K562 (cell line): ENCODE measurements at regions not wholly inside any gene's neighbourhood (a gene's known extent, or its start where the extent isn't known, plus 50 kb on each side); places are given as distances from the start of the nearest gene placed in this dataset.

Source experiments
- ATAC-seq: fragments of 200-7000 bp; cut with Tn5 transposase; 3 replicates; pipeline ENCODE4 v1.9.1; 2020; ENCODE audit warnings: moderate library complexity
- BruUV-seq: library from RNA; stranded (reverse); fragments of 400-500 nt; replicated peaks from 2 replicates; lab custom pipeline; 2021; lab: Mats Ljungman, UMichigan
- CTCF ChIA-PET: fragments of 300-600 bp; formaldehyde crosslinking; extraction: SDS; loops from one replicate; lab custom pipeline; 2021; ENCODE audit warnings: low intra/inter-chr PET ratio; lab: Yijun Ruan, JAX
- POLR2A ChIA-PET: fragments of 300-600, 350-650 bp; sonication (Branson Sonifier 250); formaldehyde crosslinking; extraction: SDS; loops from one replicate; lab custom pipeline; 2021; ENCODE audit warnings: antibody characterized with exemption, inconsistent platforms; lab: Yijun Ruan, JAX
- DNase-seq, 4 experiments: peaks; one replicate each; pipeline versions ENCODE4 v3.0.0 to v3.0.0-alpha.2; 2011 to 2018; ENCODE audit warnings: low spot score in 3 of 4, mixed read lengths in 3 of 4; ENCODE audit errors: extremely low read depth in 1 of 4
- FAIRE-seq: peaks from 2 replicates; lab custom pipeline; 2011; peaks lifted over from hg19 to GRCh38; lab: Jason Lieb, UNC
- H2AFZ ChIP-seq: 2 replicates; pipeline ENCODE4 v1.6.0; 2011; ENCODE audit warnings: low read depth, low read length, control low read depth, inconsistent platforms
- H3K27ac ChIP-seq: fragments of 200-600 bp; 3 replicates; pipeline ENCODE4 v1.8.0; 2011; ENCODE audit warnings: low read depth, mild to moderate bottlenecking, control low read depth, inconsistent platforms, low read length, moderate library complexity, mixed read lengths; ENCODE audit errors: extremely low read depth
- H3K27me3 ChIP-seq, 2 experiments: fragments of 300-600 bp in 1 of 2; 2 replicates in 1 of 2; 3 replicates in 1 of 2; pipeline versions ENCODE4 v1.6.0 to v1.8.0; 2011; ENCODE audit warnings: inconsistent platforms in 2 of 2, low read length in 2 of 2, mild to moderate bottlenecking in 1 of 2, mixed read lengths in 1 of 2, moderate library complexity in 1 of 2; ENCODE audit not compliant: control insufficient read depth in 2 of 2, insufficient read depth in 2 of 2
- H3K36me3 ChIP-seq: fragments of 300-600 bp; 3 replicates; pipeline ENCODE4 v1.8.0; 2011; ENCODE audit warnings: mild to moderate bottlenecking, low read length, inconsistent platforms; ENCODE audit not compliant: control insufficient read depth, insufficient read depth
- H3K4me1 ChIP-seq, 2 experiments: fragments of 200-600 bp in 1 of 2; replicated peaks in 1 of 2; 2 replicates in 1 of 2; 3 replicates in 1 of 2; pipeline versions ENCODE4 v1.5.1 to v1.8.0; 2011; ENCODE audit warnings: inconsistent platforms in 2 of 2, low read length in 2 of 2, mild to moderate bottlenecking in 1 of 2, mixed read lengths in 1 of 2, moderate library complexity in 1 of 2; ENCODE audit not compliant: control insufficient read depth in 2 of 2, insufficient read depth in 2 of 2
- H3K4me2 ChIP-seq: 2 replicates; pipeline ENCODE4 v1.6.1; 2011; ENCODE audit warnings: low read length, control low read depth, inconsistent platforms, mixed read lengths; ENCODE audit not compliant: insufficient read depth
- H3K4me3 ChIP-seq: fragments of 200-600 bp; sonication (generic), shearing (Covaris generic); 2 replicates; pipeline ENCODE4 v1.5.1; 2016; ENCODE audit warnings: control low read depth, inconsistent platforms
- H3K79me2 ChIP-seq: fragments of 200-600 bp; 3 replicates; pipeline ENCODE4 v1.8.0; 2011; ENCODE audit warnings: low read length, inconsistent platforms; ENCODE audit not compliant: control insufficient read depth, insufficient read depth
- H3K9ac ChIP-seq, 2 experiments: 2 replicates each; pipeline versions ENCODE4 v1.6.0 to v1.6.1; 2011; ENCODE audit warnings: low read depth in 2 of 2, low read length in 2 of 2, control low read depth in 1 of 2, inconsistent platforms in 1 of 2, mild to moderate bottlenecking in 1 of 2, mixed read lengths in 1 of 2; ENCODE audit not compliant: insufficient read depth in 1 of 2
- H3K9me1 ChIP-seq: one replicate; pipeline ENCODE4 v1.6.0; 2011; ENCODE audit warnings: inconsistent platforms, mild to moderate bottlenecking, low read length, moderate library complexity; ENCODE audit not compliant: control insufficient read depth, insufficient read depth
- H3K9me3 ChIP-seq: replicated peaks from 2 replicates; pipeline ENCODE4 v1.5.1; 2011; ENCODE audit warnings: low read depth, low read length, inconsistent platforms; ENCODE audit not compliant: control insufficient read depth, insufficient read depth
- H4K20me1 ChIP-seq: replicated peaks from 2 replicates; pipeline ENCODE4 v1.6.1; 2011; ENCODE audit warnings: low read length, inconsistent platforms, mixed read lengths; ENCODE audit not compliant: control insufficient read depth, insufficient read depth
- ATF1 ChIP-seq, 2 experiments: fragments of 450-650 bp in 1 of 2; IDR thresholded peaks; 2 replicates each; pipeline ENCODE4 v1.6.1; 2016; ENCODE audit warnings: missing compliant biosample characterization in 1 of 2, missing genetic modification characterization in 1 of 2
- CSDE1 ChIP-seq, 2 experiments: fragments of 450-650 bp; IDR thresholded peaks; 2 replicates each; pipeline ENCODE4 v1.6.1; 2016; ENCODE audit warnings: mild to moderate bottlenecking in 1 of 2
- ETV5 ChIP-seq: sonication (generic); formaldehyde crosslinking; IDR thresholded peaks from 2 replicates; pipeline ENCODE4 v1.4.0; 2020; ENCODE audit warnings: low read depth, mild to moderate bottlenecking, missing genetic modification reagents
- HOXB6 ChIP-seq: fragments of 250-450 bp; sonication (Bioruptor Pico); IDR thresholded peaks from 2 replicates; pipeline ENCODE4 v1.5.1; 2022; ENCODE audit warnings: mild to moderate bottlenecking, borderline replicate concordance
- KAT7 ChIP-seq: sonication (generic); formaldehyde crosslinking; IDR thresholded peaks from 2 replicates; pipeline ENCODE4 v1.8.0; 2022; ENCODE audit warnings: missing genetic modification reagents, mild to moderate bottlenecking, borderline replicate concordance
- KLF16 ChIP-seq: IDR thresholded peaks from 2 replicates; pipeline ENCODE4 v1.6.1; 2016; ENCODE audit warnings: antibody characterized with exemption
- MCM2 ChIP-seq: fragments of 450-650 bp; IDR thresholded peaks from 2 replicates; pipeline ENCODE4 v1.6.1; 2017; ENCODE audit warnings: low read depth, mild to moderate bottlenecking
- MEIS2 ChIP-seq: fragments of 450-650 bp; IDR thresholded peaks from 2 replicates; pipeline ENCODE4 v1.6.1; 2014; ENCODE audit warnings: mild to moderate bottlenecking; ENCODE audit not compliant: partially characterized antibody
- MTA2 ChIP-seq: fragments of 450-650 bp; IDR thresholded peaks from 2 replicates; pipeline ENCODE4 v1.6.1; 2016; ENCODE audit warnings: low read depth
- POLR2A ChIP-seq: fragments of 450-650 bp; conservative IDR thresholded peaks from 2 replicates; pipeline ENCODE4 v1.6.1; 2016
- RBFOX2 ChIP-seq: fragments of 200-400 bp; formaldehyde crosslinking; IDR thresholded peaks from 2 replicates; pipeline ENCODE4 v1.6.1; 2017; ENCODE audit warnings: low read depth, mild to moderate bottlenecking, low read length, moderate library complexity
- RFX5 ChIP-seq: IDR thresholded peaks from 2 replicates; pipeline ENCODE4 v1.6.1; 2011; ENCODE audit warnings: low read depth, mild to moderate bottlenecking, improper control_type of control experiment, low read length
- SMAD4 ChIP-seq: fragments of 250-450 bp; sonication (Bioruptor Pico); conservative IDR thresholded peaks from 2 replicates; pipeline ENCODE4 v1.8.0; 2021; ENCODE audit warnings: inconsistent platforms, mild to moderate bottlenecking, moderate library complexity
- SMARCB1 ChIP-seq: IDR thresholded peaks from 2 replicates; pipeline ENCODE4 v1.6.1; 2011; ENCODE audit warnings: improper control_type of control experiment, low read depth; ENCODE audit not compliant: insufficient read length
- SP2 ChIP-seq: IDR thresholded peaks from 2 replicates; pipeline ENCODE4 v1.6.1; 2011; ENCODE audit warnings: mild to moderate bottlenecking, low read depth, low read length, moderate library complexity; ENCODE audit not compliant: poor library complexity, severe bottlenecking; ENCODE audit errors: extremely low read depth
- TBL1XR1 ChIP-seq, 2 experiments: IDR thresholded peaks; 2 replicates each; pipeline ENCODE4 v1.6.1; 2012; ENCODE audit warnings: improper control_type of control experiment in 2 of 2, low read length in 2 of 2, mild to moderate bottlenecking in 1 of 2
- ZC3H4 ChIP-seq: sonication (generic); formaldehyde crosslinking; IDR thresholded peaks from 2 replicates; pipeline ENCODE4 v1.9.0; 2021; ENCODE audit warnings: missing genetic modification reagents, borderline replicate concordance
- ZEB2 ChIP-seq: fragments of 450-650 bp; IDR thresholded peaks from 2 replicates; pipeline ENCODE4 v1.6.1; 2016
- ZFP36 ChIP-seq: fragments of 150-350 bp; IDR thresholded peaks from 2 replicates; pipeline ENCODE4 v1.6.1; 2018; ENCODE audit warnings: low read length, low read depth; ENCODE audit not compliant: partially characterized antibody
- ZNF133 ChIP-seq: fragments of 250-450 bp; sonication (Bioruptor Pico); IDR thresholded peaks from 2 replicates; pipeline ENCODE4 v1.4.0; 2020; ENCODE audit warnings: mild to moderate bottlenecking
- ZNF41 ChIP-seq: fragments of 250-450 bp; sonication (Bioruptor Pico); conservative IDR thresholded peaks from 2 replicates; pipeline ENCODE4 v1.4.0; 2020; ENCODE audit warnings: mild to moderate bottlenecking
- ZNF77 ChIP-seq: fragments of 250-450 bp; sonication (Bioruptor Pico); IDR thresholded peaks from 2 replicates; pipeline ENCODE4 v1.5.0; 2020
- WGBS: fragments of 100-300 bp; shearing (Covaris generic); methylation state at CpG from one replicate; pipeline ENCODE4 v1.1.6; 2016; ENCODE audit warnings: low coverage, mixed read lengths; ENCODE audit not compliant: insufficient coverage; ENCODE audit errors: missing lambda C conversion rate; 5-methylcytosine and 5-hydroxymethylcytosine counted together
- in situ Hi-C: fragments of 300-500 bp; cut with MboI; formaldehyde crosslinking; loops from 4 replicates; pipeline ENCODE4 v1.15.0; 2018; ENCODE audit warnings: inconsistent platforms, mixed read lengths
- intact Hi-C: fragments of 100-400 bp; cut with micrococcal nuclease; formaldehyde crosslinking; loops from 2 replicates; pipeline ENCODE4 v1.14.2; 2022
- TF ChIP-seq, protein P1 (sequence below): fragments of 200-400 bp; formaldehyde crosslinking; IDR thresholded peaks from 2 replicates; pipeline ENCODE4 v1.6.1; 2017; ENCODE audit warnings: mild to moderate bottlenecking, low read depth, low read length, moderate library complexity

GRCh38 chr2:21461754-21462240 is 338.0 kb downstream of the TDRD15 start:
- Histone ChIP-seq H3K27me3 (no peaks in the 10 kb centered on the region), H3K4me3 (no peak overlapping the region)
- WGBS: 3% methylated on average over 3 of the region's 3 CpGs

DNA sequence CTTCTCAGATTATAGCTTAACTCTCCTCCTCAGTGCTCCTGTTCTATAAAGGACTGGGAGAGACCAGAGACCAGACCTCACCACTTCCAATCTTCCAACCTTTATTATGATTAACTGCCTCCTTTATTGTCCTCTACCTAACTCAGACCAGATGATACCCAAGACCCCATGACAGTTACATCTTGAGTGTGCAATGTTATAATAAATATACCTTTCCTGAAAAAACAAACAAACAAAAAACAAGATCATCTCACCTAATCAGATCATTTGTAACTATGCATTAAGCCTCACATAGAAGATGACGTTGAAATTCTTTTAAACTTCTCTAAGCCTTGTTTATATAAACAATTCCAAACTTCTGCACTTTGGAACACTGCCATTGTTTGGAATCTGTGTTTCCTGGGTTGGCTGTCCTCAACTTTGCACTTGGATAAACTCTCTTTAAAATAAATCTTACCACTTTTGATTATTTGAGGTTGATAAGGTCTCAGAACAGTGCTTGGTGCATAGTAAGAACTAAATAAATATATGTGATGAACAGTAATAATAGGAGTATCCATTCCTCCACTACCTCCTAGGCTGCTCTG is 342.7 kb downstream of the TDRD15 start:
- H3K9me3 ChIP-seq: no peaks in the 10 kb centered on the region; the same call in 1 of the 2 replicates
- no peak overlapping the region for H3K27ac ChIP-seq
- CTCF ChIA-PET: no interaction called here
- intact Hi-C loops: no loop called here
- no peak overlapping the region for H2AFZ ChIP-seq
- 0% methylated on average over 1 of the region's 1 CpG for WGBS
- in situ Hi-C loops: no loop called here
- no peak for FAIRE-seq
- H3K4me2 ChIP-seq: no peak overlapping the region
- no peaks in the 10 kb centered on the region for H3K4me1 ChIP-seq
- no peak for ATAC-seq
- no peaks in the 10 kb centered on the region for H3K36me3 ChIP-seq
- no peak overlapping the region for H3K9ac ChIP-seq
- H3K79me2 ChIP-seq: no peaks in the 10 kb centered on the region
- no peaks in the 10 kb centered on the region for H3K9me1 ChIP-seq
- POLR2A ChIA-PET: no interaction called here
- no peak for DNase-seq
- no peaks in the 10 kb centered on the region for H4K20me1 ChIP-seq
- BruUV-seq: no TSS peak
- no peaks in the 10 kb centered on the region for H3K27me3 ChIP-seq
- no peak overlapping the region for H3K4me3 ChIP-seq
- TF ChIP-seq, protein P1, sequence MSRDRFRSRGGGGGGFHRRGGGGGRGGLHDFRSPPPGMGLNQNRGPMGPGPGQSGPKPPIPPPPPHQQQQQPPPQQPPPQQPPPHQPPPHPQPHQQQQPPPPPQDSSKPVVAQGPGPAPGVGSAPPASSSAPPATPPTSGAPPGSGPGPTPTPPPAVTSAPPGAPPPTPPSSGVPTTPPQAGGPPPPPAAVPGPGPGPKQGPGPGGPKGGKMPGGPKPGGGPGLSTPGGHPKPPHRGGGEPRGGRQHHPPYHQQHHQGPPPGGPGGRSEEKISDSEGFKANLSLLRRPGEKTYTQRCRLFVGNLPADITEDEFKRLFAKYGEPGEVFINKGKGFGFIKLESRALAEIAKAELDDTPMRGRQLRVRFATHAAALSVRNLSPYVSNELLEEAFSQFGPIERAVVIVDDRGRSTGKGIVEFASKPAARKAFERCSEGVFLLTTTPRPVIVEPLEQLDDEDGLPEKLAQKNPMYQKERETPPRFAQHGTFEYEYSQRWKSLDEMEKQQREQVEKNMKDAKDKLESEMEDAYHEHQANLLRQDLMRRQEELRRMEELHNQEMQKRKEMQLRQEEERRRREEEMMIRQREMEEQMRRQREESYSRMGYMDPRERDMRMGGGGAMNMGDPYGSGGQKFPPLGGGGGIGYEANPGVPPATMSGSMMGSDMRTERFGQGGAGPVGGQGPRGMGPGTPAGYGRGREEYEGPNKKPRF: no peak
- TF ChIP-seq CSDE1 (IDR thresholded peaks at IDR 0.05): no peak
- TF ChIP-seq POLR2A: no peak
- TF ChIP-seq MTA2: no peak
- TF ChIP-seq KLF16: no peak
- TF ChIP-seq RBFOX2: no peak
- no peak for TF ChIP-seq MCM2
- TF ChIP-seq ZNF77: no peak
- no peak for TF ChIP-seq HOXB6
- TF ChIP-seq ATF1 (CRISPR knock-in tag; IDR thresholded peaks at IDR 0.05): no peak
- TF ChIP-seq ATF1 (tag; IDR thresholded peaks at IDR 0.05): no peak
- TF ChIP-seq TBL1XR1 (IDR thresholded peaks at IDR 0.05; ENCODE audit: low read length in 2 of 2): no peak
- TF ChIP-seq ZFP36: no peak

More at GRCh38 chr2:21461754-21462240, 338.0 kb downstream of the TDRD15 start:
- in situ Hi-C loops (no loop called here), intact Hi-C loops (no loop called here)
- Histone ChIP-seq H3K36me3 (no peaks in the 10 kb centered on the region), H3K9me1 (no peaks in the 10 kb centered on the region), H3K4me2 (no peak overlapping the region), H3K4me1 (no peaks in the 10 kb centered on the region), H3K79me2 (no peaks in the 10 kb centered on the region), H4K20me1 (no peaks in the 10 kb centered on the region), H3K9me3 (no peaks in the 10 kb centered on the region; the same call in 1 of the 2 replicates), H2AFZ (no peak overlapping the region), H3K9ac (no peak overlapping the region), H3K27ac (no peak overlapping the region)
- no peak for DNase-seq
- BruUV-seq: no TSS peak
- POLR2A ChIA-PET: no interaction called here
- TF ChIP-seq ZNF41 (CRISPR knock-in tag) (no peak), ZC3H4 (CRISPR knock-in tag) (no peak), SMAD4 (CRISPR knock-in tag) (no peak), SP2 (no peak), MEIS2 (no peak), ZEB2 (no peak), SMARCB1 (no peak), ETV5 (no peak), ZNF133 (no peak), KAT7 (CRISPR knock-in tag) (no peak), RFX5 (no peak)
- FAIRE-seq: no peak
- no peak for ATAC-seq
- CTCF ChIA-PET: no interaction called here
